ENCODE measurements at regions not wholly inside any gene's neighbourhood (a gene's known extent, or its start where the extent isn't known, plus 50 kb on each side); places are given as distances from the start of the nearest gene placed in this dataset.

DNA sequence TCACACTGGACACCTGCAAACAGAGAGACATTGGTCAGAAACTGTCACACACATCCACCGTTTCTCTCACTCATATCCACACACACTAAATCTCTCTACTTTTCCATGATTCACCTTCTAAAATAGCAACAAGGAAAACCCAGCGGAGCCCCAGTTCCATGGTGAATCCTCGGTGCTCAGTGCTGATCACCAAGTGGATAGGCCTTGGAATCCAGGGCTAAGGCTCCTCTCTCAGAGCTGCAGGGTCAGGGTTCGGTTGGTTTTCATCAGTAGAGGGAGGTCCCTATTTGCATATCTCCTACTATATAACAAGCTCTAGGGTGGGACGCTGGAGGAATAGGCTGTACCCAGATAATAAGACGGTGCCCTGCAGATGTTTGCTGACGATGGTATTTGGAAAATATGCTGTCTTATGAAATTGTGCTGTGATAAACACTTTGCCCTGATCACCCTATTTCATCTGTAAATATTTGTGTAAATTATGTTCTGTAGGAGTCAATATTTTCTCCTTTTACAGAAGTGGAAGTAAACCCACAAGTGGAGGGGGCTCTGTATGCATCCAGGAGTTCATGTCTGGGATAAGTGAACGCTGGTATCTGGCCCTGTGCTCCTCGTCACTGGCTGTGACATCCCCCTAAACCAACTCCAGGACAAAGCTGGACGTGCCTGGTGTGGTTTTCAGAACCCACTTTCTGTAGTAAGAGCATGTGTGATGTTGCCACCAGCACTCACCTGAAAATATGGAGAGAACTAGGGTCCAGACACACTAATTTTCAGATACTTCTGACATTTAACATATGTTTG lies 709.2 kb downstream of the TMEM121 start (continued):
- TF ChIP-seq, protein P1, sequence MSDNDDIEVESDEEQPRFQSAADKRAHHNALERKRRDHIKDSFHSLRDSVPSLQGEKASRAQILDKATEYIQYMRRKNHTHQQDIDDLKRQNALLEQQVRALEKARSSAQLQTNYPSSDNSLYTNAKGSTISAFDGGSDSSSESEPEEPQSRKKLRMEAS (IDR thresholded peaks at IDR 0.05) = no peak
- TF ChIP-seq SAP30 (IDR thresholded peaks at IDR 0.05; ENCODE audit: insufficient read depth, insufficient replicate concordance, low read length) = no peak
- TF ChIP-seq, protein P2, sequence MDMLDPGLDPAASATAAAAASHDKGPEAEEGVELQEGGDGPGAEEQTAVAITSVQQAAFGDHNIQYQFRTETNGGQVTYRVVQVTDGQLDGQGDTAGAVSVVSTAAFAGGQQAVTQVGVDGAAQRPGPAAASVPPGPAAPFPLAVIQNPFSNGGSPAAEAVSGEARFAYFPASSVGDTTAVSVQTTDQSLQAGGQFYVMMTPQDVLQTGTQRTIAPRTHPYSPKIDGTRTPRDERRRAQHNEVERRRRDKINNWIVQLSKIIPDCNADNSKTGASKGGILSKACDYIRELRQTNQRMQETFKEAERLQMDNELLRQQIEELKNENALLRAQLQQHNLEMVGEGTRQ (IDR thresholded peaks at IDR 0.05; ENCODE audit: low read length) = no peak

Measured in H1 (cell line).